ENCODE measurements at regions not wholly inside any gene's neighbourhood (a gene's known extent, or its start where the extent isn't known, plus 50 kb on each side); places are given as distances from the start of the nearest gene placed in this dataset.
"Not testable (repeated sequence)": the region's sequence is repeated elsewhere in the genome, so short reads cannot be mapped to it uniquely, and the experiment has no call there.

DNA sequence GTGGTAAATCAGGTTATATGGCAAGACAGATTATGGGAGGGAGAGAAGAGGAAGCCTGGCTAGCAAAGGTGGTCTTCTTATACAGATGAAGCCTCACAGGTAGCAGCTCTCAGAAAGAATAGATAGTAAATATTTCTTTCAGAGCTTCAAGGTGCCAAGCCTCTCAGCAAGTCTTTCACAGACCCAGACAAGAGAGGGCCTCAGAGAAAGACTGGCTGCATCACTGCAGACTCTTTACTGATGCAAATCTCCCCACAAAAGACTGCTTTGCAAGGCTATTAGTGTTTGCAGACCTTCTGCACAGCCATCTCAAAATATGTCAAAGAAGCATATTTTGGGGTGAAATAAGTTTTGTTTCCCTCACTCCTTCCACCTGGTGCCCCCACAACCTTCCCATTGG, 372.4 kb upstream of the RND3 start:
- DNase-seq = no peak

- DNase-seq = no peak
Observed at GRCh38 chr2:150859162-150859561, 371.7 kb upstream of the RND3 start.

DNA sequence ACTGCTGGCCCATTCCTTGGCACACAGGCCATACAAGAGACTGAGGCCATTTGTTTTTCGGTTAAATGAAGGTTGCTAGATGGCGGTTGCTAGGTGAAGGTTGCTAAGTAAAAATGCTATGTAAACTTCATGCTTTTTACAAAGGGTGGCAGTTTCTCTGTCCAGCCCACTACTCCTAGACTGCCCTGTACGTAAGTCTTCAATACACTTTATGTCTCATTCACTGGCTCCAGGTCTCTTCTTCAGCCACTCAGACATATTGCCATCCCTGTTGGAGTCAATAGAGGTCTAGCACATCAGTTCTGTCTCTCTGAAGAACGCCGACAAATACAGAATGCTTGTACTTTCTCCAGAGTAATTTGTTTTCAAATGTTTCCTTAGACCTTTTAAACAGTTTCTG, 370.9 kb upstream of the RND3 start:
- no peak for DNase-seq

DNA sequence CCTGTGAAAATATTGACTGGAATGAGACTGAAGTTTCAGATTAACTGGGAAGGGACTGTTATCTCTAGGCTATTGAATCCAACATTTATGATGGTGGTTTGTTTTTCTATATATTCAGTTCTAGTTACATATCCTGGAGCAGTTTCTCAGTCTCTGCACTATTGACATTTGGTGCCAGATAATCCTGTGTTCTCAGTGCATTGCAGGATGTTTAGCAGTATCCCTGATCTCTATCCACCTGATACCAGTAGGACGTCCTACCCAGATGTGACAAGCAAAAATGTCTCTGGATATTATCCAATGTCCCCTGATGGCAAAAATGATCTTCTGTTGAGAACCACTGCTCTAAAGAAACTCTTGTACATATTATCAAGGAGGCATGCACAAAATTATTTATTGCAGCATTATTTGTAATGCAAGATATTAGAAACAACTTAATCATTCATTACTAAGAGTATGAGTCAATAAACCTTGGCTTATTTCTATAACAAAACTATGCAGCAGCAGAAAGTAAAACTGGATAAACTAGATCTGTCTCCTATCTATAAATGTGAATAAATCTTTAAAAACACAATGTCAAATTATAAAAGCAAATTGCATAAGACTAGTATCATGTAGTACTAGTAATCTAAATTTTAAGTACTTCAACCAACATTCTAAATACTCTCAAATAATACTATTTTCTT, 369.3 kb upstream of the RND3 start:
- no peak for DNase-seq

DNA sequence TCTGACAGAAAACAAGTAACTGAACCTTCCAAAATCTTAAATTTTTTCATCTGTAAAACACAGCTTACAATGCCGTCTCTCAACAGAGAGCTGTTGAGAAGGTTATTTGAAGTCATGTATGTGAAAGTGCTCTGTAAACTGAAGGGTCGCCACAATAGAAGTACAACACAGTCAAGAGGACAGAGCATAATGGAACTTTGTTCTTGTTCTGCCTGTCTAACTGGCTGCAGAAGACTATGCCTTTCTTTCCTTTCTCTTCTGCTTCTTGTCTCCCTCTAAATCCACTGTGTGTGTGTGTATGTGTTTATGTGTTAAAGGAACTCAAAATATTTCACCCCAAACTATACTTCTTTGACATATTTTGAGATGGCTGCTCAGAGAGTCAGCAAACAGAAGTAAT, 365.8 kb upstream of the RND3 start:
- DNase-seq = no peak

GRCh38 chr2:150850641-150851040, 363.2 kb upstream of the RND3 start:
- DNase-seq = no peak

DNA sequence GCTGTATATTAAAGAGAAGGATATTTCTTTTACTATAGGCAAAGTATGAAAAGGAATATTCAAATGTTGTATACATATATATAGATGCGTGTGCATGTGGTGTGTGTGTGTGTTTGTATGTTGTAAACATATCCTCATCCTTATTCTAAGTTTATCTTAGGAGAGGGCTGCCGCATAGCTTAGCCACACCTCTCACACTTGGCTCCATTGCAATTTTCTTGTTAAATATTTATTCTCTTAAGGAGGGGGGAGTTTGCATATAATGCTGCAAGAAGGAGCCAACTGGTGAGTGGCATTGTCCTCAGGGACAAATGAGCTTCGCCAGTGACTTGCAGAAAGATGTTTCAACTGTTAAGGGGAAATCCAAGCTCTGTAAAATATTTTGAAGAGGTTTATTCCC, 360.1 kb upstream of the RND3 start:
- DNase-seq = no peak

DNA sequence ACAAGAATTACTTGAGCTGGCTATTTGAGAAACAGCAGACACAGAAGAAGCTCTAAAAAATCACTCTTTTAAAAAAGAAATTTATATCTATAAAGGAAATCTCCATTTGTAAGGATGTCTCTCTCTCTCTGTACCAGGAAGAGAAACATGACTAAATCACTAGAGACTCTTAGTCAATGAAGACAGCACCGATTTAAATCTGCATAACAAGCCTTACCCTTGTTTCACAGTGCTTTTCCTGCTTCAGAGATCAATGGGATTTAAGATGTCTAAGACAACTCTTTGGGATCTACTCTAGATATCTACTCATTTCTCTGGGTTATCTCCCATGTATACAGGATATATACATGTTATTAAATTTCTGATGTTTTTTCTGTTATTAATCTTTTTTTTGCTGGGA, 359.2 kb upstream of the RND3 start:
- no peak for DNase-seq

DNA sequence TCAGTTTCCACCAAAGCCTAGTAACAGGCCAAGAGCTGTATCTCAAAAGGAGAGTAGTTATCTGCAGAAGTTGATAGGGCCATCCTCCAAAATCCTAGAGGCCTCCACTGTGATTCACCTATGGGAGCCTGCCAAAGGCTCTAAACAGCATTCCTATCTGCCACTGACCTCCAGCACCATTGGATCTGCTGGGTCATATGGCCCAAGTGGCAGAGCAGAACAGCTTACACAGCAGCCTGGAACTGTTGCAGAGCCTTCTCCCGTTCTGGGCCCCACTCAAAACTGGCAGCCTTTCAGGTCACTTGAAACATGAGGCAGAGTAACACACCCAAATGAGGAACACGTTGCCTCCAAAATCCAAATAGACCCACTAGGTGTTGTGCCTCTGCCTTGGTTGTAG, 345.2 kb upstream of the RND3 start:
- no peak for DNase-seq

- DNase-seq = no peak
Observed at GRCh38 chr2:150824118-150824517, 336.7 kb upstream of the RND3 start.

DNA sequence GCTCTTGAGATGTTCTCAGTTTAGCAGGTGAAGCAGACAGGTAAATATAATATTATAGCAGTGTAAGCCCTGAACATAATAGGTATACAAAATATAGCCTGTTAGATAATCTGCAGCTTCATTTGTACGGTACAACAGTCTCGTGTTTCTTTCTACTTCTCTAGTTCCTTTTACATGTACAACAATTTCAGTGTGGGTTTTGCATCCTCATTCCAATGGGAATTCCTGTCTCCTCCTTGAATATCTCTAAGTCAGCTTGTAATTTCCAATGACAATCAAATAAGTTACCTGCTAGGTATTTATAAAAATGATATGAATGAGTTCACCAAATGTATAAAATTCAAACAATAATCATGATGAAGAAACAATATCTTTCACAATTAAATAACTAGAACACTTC, 330.0 kb upstream of the RND3 start:
- DNase-seq = no peak

GRCh38 chr2:150812664-150813367, 325.3 kb upstream of the RND3 start:
- no peak for DNase-seq

DNA sequence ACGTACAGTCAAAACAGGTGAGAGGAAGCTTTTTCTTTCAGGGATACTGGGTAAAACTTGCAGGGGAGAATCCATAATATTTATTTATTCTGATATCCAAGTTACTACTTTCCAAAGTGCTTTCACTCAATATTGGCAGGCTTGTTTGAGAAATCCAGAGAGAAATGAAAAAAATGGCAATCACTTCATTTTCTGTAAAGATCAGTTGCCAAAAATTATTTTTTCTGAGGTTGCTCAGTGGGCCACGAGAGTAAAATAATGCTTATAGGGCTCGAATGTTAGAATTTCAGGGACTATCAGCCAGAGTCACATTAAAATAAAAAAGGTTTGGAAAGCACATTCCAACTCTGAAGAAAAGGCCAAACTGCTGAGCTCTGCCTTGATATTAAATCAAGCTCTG, 324.6 kb upstream of the RND3 start:
- no peak for DNase-seq

GRCh38 chr2:150811259-150811855, 323.9 kb upstream of the RND3 start:
- DNase-seq = no peak

- DNase-seq = no peak
Observed at GRCh38 chr2:150809103-150809502, 321.6 kb upstream of the RND3 start.

DNA sequence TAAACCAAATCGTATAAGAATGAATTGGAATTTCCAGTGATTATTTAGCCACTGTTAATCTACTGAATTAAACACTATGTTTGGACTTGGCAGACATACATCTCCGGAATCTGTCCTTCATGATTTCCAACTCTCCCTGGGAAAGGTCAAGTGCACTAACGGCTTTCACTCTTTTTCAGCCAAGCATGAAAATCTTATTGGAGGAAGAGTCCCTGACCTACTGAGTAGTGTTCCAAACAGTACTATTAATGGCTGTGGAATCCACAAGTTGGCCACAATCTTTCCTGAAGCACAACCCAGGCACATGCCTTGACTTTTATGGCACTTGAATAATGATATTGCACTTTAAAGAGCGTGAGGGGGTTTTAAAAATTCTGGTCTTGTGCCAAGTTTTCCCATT, 318.9 kb upstream of the RND3 start:
- no peak for DNase-seq

- no peak for DNase-seq
Observed at GRCh38 chr2:150803689-150804398, 316.4 kb upstream of the RND3 start.

GRCh38 chr2:150802635-150803034, 315.2 kb upstream of the RND3 start:
- DNase-seq = no peak

GRCh38 chr2:150796236-150796635, 308.8 kb upstream of the RND3 start:
- not testable (repeated sequence) for DNase-seq

DNA sequence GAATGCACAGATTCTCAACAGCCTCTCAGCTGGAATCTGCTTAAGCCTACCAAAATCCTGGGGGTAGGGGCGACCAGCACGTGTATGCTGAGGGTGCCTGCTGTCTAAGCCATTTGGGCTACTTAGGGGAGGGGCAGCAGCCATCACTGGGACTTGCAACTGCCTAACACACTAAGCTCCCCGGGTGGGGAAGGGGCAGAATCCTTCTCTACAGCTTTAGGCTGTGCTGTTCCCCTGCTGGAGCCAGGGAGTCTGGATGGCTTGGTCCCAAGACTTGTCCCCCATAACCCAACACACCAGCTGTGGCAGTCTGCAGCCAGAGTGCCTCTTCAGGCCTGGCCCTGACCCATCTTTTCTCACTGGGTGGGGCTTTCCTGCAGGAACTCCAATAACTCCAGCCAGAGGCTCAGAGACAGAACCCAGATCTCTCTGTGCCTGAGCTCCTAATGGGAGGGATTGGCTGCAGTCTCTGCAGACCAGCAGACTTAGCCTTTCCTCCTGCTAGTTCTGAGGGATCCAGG, 305.4 kb upstream of the RND3 start:
- DNase-seq = no peak

DNA sequence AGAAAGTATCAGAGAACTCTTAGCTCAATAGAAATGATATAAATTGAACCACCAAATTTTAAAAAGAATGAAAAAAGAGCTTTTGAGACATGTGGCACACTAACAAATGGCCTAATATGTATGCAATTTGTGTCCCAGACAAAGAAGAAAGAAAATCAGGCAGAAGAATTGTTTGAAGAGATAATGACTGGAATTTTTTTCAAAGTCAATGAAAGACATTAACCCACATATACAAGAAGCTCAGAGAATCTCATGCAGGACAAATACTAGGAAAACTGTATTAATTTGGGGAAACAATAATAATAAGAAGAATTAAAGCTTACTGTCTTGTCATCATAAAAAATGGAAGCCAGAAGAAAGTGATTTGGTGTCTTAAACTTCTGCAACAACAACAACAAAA, 304.1 kb upstream of the RND3 start:
- DNase-seq = no peak

- DNase-seq = no peak
Observed at GRCh38 chr2:150789376-150789905, 302.0 kb upstream of the RND3 start.

Data from nucleus accumbens (tissue), 56 donors.